Prostate gland (tissue), 2 donors: ENCODE measurements at regions not wholly inside any gene's neighbourhood (a gene's known extent, or its start where the extent isn't known, plus 50 kb on each side); places are given as distances from the start of the nearest gene placed in this dataset.
"Not testable (repeated sequence)": the region's sequence is repeated elsewhere in the genome, so short reads cannot be mapped to it uniquely, and the experiment has no call there.

Experiments
- DNase-seq: peaks from one replicate; pipeline ENCODE4 v3.0.0-alpha.2; 2019; ENCODE audit warnings: low spot score
- H3K27ac ChIP-seq, 2 donors: fragments of 200-600 bp; sonication (generic); 2 replicates each; pipeline ENCODE4 v1.5.1; 2017 to 2019
- H3K27me3 ChIP-seq: fragments of 200-600 bp; sonication (generic); replicated peaks from 2 replicates; pipeline ENCODE4 v1.5.1; 2019; ENCODE audit not compliant: insufficient read depth
- H3K36me3 ChIP-seq, 2 donors: fragments of 200-600 bp; sonication (generic); 1 replicate in 1 of 2; 2 replicates in 1 of 2; pipeline versions ENCODE4 v1.5.1 to v1.8.1; 2017 to 2019
- H3K4me1 ChIP-seq: fragments of 200-600 bp; sonication (generic); replicated peaks from 2 replicates; pipeline ENCODE4 v1.5.1; 2019
- H3K4me3 ChIP-seq, 2 donors: fragments of 200-600 bp; sonication (generic); 2 replicates each; pipeline ENCODE4 v1.5.1; 2017 to 2019
- H3K9me3 ChIP-seq: fragments of 200-600 bp; sonication (generic); 2 replicates; pipeline ENCODE4 v1.5.1; 2017
- POLR2A ChIP-seq: fragments of 450-650 bp; IDR thresholded peaks from one replicate; pipeline ENCODE4 v1.6.1; 2016; ENCODE audit warnings: antibody characterized with exemption, mild to moderate bottlenecking
- POLR2AphosphoS5 ChIP-seq: sonication (generic); formaldehyde crosslinking; IDR thresholded peaks from one replicate; pipeline ENCODE4 v1.6.1; 2017; ENCODE audit warnings: antibody characterized with exemption
- WGBS: methylation state at CpG from one replicate; pipeline ENCODE4 v1.1.5; 2018; 5-methylcytosine and 5-hydroxymethylcytosine counted together
- intact Hi-C: fragments of 100-400 bp; cut with DNase I; formaldehyde crosslinking; loops from one replicate; pipeline ENCODE4 v1.14.2; 2022
- TF ChIP-seq, protein P1 (sequence below), 4 experiments: fragments of 200-600 bp in 2 of 4; fragments of 450-650 bp in 2 of 4; sonication (generic) in 2 of 4; IDR thresholded peaks; 1 replicate in 3 of 4; 2 replicates in 1 of 4; pipeline ENCODE4 v1.5.1; 2016 to 2019; ENCODE audit warnings: antibody characterized with exemption in 4 of 4, mild to moderate bottlenecking in 2 of 4, moderate library complexity in 2 of 4

DNA sequence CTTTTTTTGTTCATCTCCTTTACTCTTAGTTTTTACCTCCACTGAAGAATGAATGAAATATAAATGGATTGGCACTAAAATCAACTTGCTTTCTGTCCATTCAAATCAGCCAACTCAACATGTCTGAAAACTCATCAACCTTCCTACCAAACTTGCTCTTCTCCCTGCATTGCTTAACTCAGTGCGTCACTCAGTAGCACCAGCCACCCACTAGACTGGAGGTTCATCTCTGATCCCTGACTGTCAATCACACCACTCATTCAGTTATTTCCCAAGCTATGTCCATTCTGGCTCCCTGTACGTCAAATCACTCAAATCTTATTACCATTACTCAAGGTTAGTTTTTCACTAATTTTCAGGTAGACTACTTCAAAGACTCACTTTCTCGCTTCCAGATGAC lies 75.2 kb upstream of the RBMS1 start:
- Histone ChIP-seq H3K27me3 (no peaks in the 10 kb centered on the region), H3K36me3 (no peaks in the 10 kb centered on the region), H3K4me1 (no peaks in the 10 kb centered on the region), H3K27ac (no peak overlapping the region), H3K4me3 (no peak overlapping the region), H3K9me3 (no peaks in the 10 kb centered on the region)
- DNase-seq: no peak
- TF ChIP-seq POLR2AphosphoS5: no peak
- no peak for TF ChIP-seq POLR2A
- TF ChIP-seq, protein P1, sequence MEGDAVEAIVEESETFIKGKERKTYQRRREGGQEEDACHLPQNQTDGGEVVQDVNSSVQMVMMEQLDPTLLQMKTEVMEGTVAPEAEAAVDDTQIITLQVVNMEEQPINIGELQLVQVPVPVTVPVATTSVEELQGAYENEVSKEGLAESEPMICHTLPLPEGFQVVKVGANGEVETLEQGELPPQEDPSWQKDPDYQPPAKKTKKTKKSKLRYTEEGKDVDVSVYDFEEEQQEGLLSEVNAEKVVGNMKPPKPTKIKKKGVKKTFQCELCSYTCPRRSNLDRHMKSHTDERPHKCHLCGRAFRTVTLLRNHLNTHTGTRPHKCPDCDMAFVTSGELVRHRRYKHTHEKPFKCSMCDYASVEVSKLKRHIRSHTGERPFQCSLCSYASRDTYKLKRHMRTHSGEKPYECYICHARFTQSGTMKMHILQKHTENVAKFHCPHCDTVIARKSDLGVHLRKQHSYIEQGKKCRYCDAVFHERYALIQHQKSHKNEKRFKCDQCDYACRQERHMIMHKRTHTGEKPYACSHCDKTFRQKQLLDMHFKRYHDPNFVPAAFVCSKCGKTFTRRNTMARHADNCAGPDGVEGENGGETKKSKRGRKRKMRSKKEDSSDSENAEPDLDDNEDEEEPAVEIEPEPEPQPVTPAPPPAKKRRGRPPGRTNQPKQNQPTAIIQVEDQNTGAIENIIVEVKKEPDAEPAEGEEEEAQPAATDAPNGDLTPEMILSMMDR (IDR thresholded peaks at IDR 0.05): no peak
- intact Hi-C loops: no loop called here
- 95% methylated on average over 3 of the region's 3 CpGs for WGBS

DNA sequence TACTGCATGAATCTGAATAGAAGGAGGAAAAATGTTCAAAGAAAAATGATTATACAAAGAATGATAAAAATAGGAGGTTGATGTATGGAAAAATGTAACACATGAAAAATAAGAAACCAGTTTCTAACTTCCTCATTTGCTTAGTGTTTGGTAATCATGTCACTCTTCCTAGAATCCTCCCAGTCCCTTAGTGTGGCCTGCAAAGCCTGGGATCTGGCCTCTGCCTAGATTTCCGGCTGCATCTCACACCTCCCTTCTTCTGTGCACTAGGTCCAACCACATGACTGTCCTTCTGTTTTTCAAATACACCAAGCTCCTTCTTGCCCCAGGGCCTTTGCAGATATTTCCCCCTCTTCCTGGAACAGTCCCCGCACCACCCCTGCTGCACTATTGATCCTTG lies 76.8 kb upstream of the RBMS1 start:
- H3K4me1 ChIP-seq: no peaks in the 10 kb centered on the region
- no peak overlapping the region for H3K4me3 ChIP-seq
- TF ChIP-seq POLR2AphosphoS5 (no peak), POLR2A (no peak)
- TF ChIP-seq, protein P1 (IDR thresholded peaks at IDR 0.05): no peak

DNA sequence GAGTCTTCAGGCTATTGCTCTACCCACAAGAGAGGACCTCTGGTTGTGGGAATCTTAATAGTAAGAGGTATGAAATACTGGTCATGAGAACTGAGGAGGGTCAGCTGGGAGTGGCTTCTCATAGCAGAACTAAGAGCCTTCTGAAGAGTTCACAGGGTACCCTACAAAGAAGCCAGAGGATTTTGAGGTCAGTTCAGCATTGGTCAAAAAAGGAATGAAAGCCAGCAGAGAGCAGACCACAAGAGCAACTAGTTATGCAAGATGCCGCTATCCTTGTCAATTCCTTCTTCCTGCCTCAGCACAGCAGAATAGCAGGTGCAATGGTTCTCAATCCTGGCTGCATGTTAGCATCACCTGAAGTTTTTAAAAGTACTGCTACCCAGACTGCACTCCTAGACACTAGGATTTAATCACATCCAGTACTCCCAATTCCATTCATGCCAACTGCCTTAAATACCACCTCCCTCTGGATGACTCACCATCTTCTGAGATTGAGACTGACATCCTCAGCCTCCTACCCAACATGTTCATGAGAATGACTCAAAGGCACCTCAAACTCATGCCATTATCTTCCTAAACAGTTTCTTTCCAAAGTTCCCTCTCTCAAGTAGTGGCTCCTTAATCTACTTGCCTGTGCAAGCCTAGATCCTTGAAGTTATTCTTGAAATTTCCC lies 81.0 kb upstream of the RBMS1 start:
- no peak for DNase-seq
- H3K9me3 ChIP-seq: no peaks in the 10 kb centered on the region
- H3K36me3 ChIP-seq: no peaks in the 10 kb centered on the region
- no peak overlapping the region for H3K27ac ChIP-seq
- no peak overlapping the region for H3K4me3 ChIP-seq
- no peaks in the 10 kb centered on the region for H3K27me3 ChIP-seq
- H3K4me1 ChIP-seq: no peaks in the 10 kb centered on the region
- 87% methylated on average over 1 of the region's 1 CpG for WGBS
- TF ChIP-seq POLR2A: no peak
- TF ChIP-seq POLR2AphosphoS5: no peak
- TF ChIP-seq, protein P1 (IDR thresholded peaks at IDR 0.05): no peak
- intact Hi-C loops: no loop called here

More for the DNA sequence above, 76.8 kb upstream of the RBMS1 start:
- Histone ChIP-seq H3K9me3 (no peaks in the 10 kb centered on the region), H3K36me3 (no peaks in the 10 kb centered on the region), H3K27me3 (no peaks in the 10 kb centered on the region), H3K27ac (no peak overlapping the region)
- intact Hi-C loops: no loop called here
- no peak for DNase-seq
- 81% methylated on average over 2 of the region's 2 CpGs for WGBS

DNA sequence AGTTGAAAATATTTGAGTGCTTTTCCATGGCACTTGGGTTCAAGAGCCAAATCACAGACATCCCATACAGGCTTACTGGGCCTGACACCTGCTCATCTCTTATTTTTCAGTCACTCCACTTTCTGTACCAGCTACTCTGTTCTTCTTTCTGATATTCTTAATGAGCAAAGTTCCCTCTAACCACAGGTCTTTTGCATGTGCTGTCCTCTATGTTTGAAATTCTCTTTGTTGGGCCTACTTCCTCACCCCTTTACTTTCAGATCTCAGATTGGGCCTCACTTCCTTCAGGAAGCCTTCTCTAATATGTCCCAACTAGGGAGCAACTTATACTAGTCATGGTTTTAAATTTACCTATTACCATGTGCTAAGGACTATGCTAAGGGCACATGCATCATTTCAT lies 81.8 kb upstream of the RBMS1 start:
- Histone ChIP-seq H3K36me3 (no peaks in the 10 kb centered on the region), H3K9me3 (no peaks in the 10 kb centered on the region), H3K27me3 (no peaks in the 10 kb centered on the region), H3K4me1 (no peaks in the 10 kb centered on the region), H3K4me3 (no peak overlapping the region), H3K27ac (peak overlapping the region in 1 of 2 donors; percentile 2)
- intact Hi-C loops: no loop called here
- no peak for TF ChIP-seq POLR2A
- TF ChIP-seq POLR2AphosphoS5: no peak
- DNase-seq: no peak

DNA sequence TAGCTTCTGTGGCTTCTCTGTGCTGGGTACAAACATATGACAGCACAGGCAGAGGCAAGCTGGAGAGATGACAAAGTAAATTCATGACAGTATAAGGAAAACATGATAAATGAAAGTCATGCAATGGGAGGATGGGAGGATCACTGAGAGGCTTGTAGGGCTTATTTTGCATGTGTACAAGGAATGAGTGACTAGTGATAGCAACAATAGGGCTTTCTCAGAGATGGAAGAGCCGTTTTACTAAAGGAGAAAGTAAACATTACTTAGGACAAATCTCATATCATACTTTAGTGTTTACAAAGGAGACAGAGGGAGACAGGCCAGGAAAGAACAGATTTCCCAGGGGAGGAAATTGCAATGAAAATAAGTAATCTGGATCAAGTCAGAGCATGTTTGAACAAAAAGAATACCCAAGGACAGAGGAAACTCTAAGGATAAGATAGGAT lies 82.5 kb upstream of the RBMS1 start:
- no peaks in the 10 kb centered on the region for H3K36me3 ChIP-seq
- H3K27me3 ChIP-seq: no peaks in the 10 kb centered on the region
- H3K4me1 ChIP-seq: no peaks in the 10 kb centered on the region
- TF ChIP-seq POLR2A (no peak), POLR2AphosphoS5 (peak; percentile 81)
- 3% methylated on average over 1 of the region's 1 CpG for WGBS
- no peaks in the 10 kb centered on the region for H3K9me3 ChIP-seq
- DNase-seq: peak; percentile 21
- H3K27ac ChIP-seq: peak overlapping the region in 1 of 2 donors; percentile 2
- intact Hi-C loops: no loop called here
- H3K4me3 ChIP-seq: no peak overlapping the region

DNA sequence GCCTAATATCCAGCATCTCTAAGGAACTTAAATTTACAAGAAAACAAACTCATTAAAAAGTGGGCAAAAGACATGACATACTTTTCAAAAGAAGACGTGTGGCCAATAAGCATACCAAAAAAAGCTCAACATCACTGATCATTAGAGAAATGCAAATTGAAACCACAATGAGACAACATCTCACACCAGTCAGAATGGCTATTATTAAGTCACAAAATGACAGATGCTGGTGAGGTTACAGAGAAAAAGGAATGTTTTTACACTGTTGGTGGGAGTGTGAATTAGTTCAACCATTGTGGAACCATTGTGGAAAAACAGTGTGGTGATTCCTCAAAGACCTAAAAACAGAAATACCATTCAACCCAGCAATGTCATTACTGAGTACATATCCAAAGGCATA lies 83.5 kb upstream of the RBMS1 start:
- intact Hi-C loops: not testable (repeated sequence)

More for the DNA sequence above, 83.5 kb upstream of the RBMS1 start:
- H3K27ac ChIP-seq, H3K4me3 ChIP-seq, DNase-seq, H3K9me3 ChIP-seq, H3K4me1 ChIP-seq, H3K27me3 ChIP-seq, H3K36me3 ChIP-seq: not testable (repeated sequence)
- 54% methylated on average over 1 of the region's 1 CpG for WGBS
